SK-N-SH treated with all-trans-retinoic acid at 6 μM for 48 hours (cell line): ENCODE measurements at regions not wholly inside any gene's neighbourhood (a gene's known extent, or its start where the extent isn't known, plus 50 kb on each side); places are given as distances from the start of the nearest gene placed in this dataset.

Source experiments
- ATAC-seq: fragments of 200-7000 bp; cut with Tn5 transposase; 3 replicates; pipeline ENCODE4 v1.9.1; 2020; ENCODE audit warnings: mild to moderate bottlenecking, moderate library complexity
- ARNTL ChIP-seq: fragments of 450-650 bp; formaldehyde crosslinking; IDR thresholded peaks from 2 replicates; pipeline ENCODE4 v1.5.0; 2020; ENCODE audit warnings: low read depth, mild to moderate bottlenecking, moderate library complexity, borderline replicate concordance
- BACH2 ChIP-seq: fragments of 250-450 bp; sonication (Bioruptor Pico); IDR thresholded peaks from 2 replicates; pipeline ENCODE4 v1.9.0; 2021; ENCODE audit warnings: mild to moderate bottlenecking, borderline replicate concordance
- CSDC2 ChIP-seq: fragments of 250-450 bp; sonication (Bioruptor Pico); IDR thresholded peaks from 2 replicates; pipeline ENCODE4 v1.5.0; 2020; ENCODE audit warnings: mild to moderate bottlenecking, moderate library complexity
- ESRRG ChIP-seq: fragments of 250-450 bp; sonication (Bioruptor Pico); IDR thresholded peaks from 2 replicates; pipeline ENCODE4 v1.6.1; 2021; ENCODE audit warnings: mild to moderate bottlenecking
- GLIS3 ChIP-seq: fragments of 250-450 bp; sonication (Bioruptor Pico); IDR thresholded peaks from 2 replicates; pipeline ENCODE4 v1.5.0; 2020; ENCODE audit warnings: mild to moderate bottlenecking, moderate library complexity
- ISL1 ChIP-seq: fragments of 250-450 bp; sonication (Bioruptor Pico); IDR thresholded peaks from 2 replicates; pipeline ENCODE4 v2.1.2; 2022; ENCODE audit warnings: mild to moderate bottlenecking, moderate library complexity
- OSR1 ChIP-seq: fragments of 250-450 bp; sonication (Bioruptor Pico); IDR thresholded peaks from 2 replicates; pipeline ENCODE4 v1.8.0; 2022; ENCODE audit warnings: moderate library complexity, mild to moderate bottlenecking, inconsistent platforms
- RARB ChIP-seq: fragments of 250-450 bp; sonication (Bioruptor Pico); IDR thresholded peaks from 2 replicates; pipeline ENCODE4 v1.8.0; 2021; ENCODE audit warnings: mild to moderate bottlenecking, moderate library complexity
- SNAI2 ChIP-seq: fragments of 250-450 bp; sonication (Bioruptor Pico); IDR thresholded peaks from 2 replicates; pipeline ENCODE4 v1.5.0; 2020; ENCODE audit warnings: mild to moderate bottlenecking, moderate library complexity
- TCF4 ChIP-seq: fragments of 250-450 bp; sonication (Bioruptor Pico); IDR thresholded peaks from 2 replicates; pipeline ENCODE4 v1.8.0; 2021; ENCODE audit warnings: mild to moderate bottlenecking, moderate library complexity, borderline replicate concordance
- TOX ChIP-seq: fragments of 250-450 bp; sonication (Bioruptor Pico); IDR thresholded peaks from 2 replicates; pipeline ENCODE4 v1.8.0; 2021; ENCODE audit warnings: mild to moderate bottlenecking, moderate library complexity, borderline replicate concordance
- ZC3H10 ChIP-seq: fragments of 250-450 bp; sonication (Bioruptor Pico); IDR thresholded peaks from 2 replicates; pipeline ENCODE4 v1.5.1; 2021; ENCODE audit warnings: mild to moderate bottlenecking, moderate library complexity
- ZFP3 ChIP-seq: fragments of 250-450 bp; sonication (Bioruptor Pico); IDR thresholded peaks from 2 replicates; pipeline ENCODE4 v1.5.0; 2020; ENCODE audit warnings: mild to moderate bottlenecking, moderate library complexity
- ZFP30 ChIP-seq: fragments of 450-650 bp; formaldehyde crosslinking; IDR thresholded peaks from 2 replicates; pipeline ENCODE4 v1.5.0; 2022; ENCODE audit warnings: mild to moderate bottlenecking, moderate library complexity
- ZNF565 ChIP-seq: fragments of 450-650 bp; formaldehyde crosslinking; conservative IDR thresholded peaks from 2 replicates; pipeline ENCODE4 v1.5.0; 2020; ENCODE audit warnings: low read depth, mild to moderate bottlenecking, moderate library complexity
- ZNF70 ChIP-seq: fragments of 450-650 bp; formaldehyde crosslinking; IDR thresholded peaks from 2 replicates; pipeline ENCODE4 v1.5.0; 2020; ENCODE audit warnings: mild to moderate bottlenecking, moderate library complexity
- ZNF8 ChIP-seq: fragments of 450-650 bp; formaldehyde crosslinking; IDR thresholded peaks from 2 replicates; pipeline ENCODE4 v1.5.0; 2020; ENCODE audit warnings: mild to moderate bottlenecking, moderate library complexity
- TF ChIP-seq, protein P1 (sequence below): fragments of 250-450 bp; sonication (Bioruptor Pico); IDR thresholded peaks from 2 replicates; pipeline ENCODE4 v1.8.0; 2021; ENCODE audit warnings: low read depth, mild to moderate bottlenecking, moderate library complexity, borderline replicate concordance
- TF ChIP-seq, protein P2 (sequence below): fragments of 250-450 bp; sonication (Bioruptor Pico); IDR thresholded peaks from 2 replicates; pipeline ENCODE4 v1.5.1; 2021; ENCODE audit warnings: mild to moderate bottlenecking, moderate library complexity
- TF ChIP-seq, protein P3 (sequence below): fragments of 250-450 bp; sonication (Bioruptor Pico); IDR thresholded peaks from 2 replicates; pipeline ENCODE4 v1.5.0; 2020; ENCODE audit warnings: mild to moderate bottlenecking, moderate library complexity
- TF ChIP-seq, protein P4 (sequence below): fragments of 250-450 bp; sonication (Bioruptor Pico); IDR thresholded peaks from 2 replicates; pipeline ENCODE4 v1.8.0; 2020; ENCODE audit warnings: mild to moderate bottlenecking, moderate library complexity, borderline replicate concordance
- TF ChIP-seq, protein P5 (sequence below): fragments of 250-450 bp; sonication (Bioruptor Pico); IDR thresholded peaks from 2 replicates; pipeline ENCODE4 v1.5.1; 2020; ENCODE audit warnings: low read depth, mild to moderate bottlenecking, moderate library complexity

GRCh38 chr1:234861761-234862160 is 251.8 kb upstream of the IRF2BP2 start:
- TF ChIP-seq OSR1 (CRISPR knock-in tag) (no peak), ARNTL (CRISPR knock-in tag) (no peak), GLIS3 (CRISPR knock-in tag) (no peak), ISL1 (CRISPR knock-in tag) (no peak), TCF4 (CRISPR knock-in tag) (no peak), ESRRG (CRISPR knock-in tag) (no peak), ZNF565 (CRISPR knock-in tag) (no peak)
- TF ChIP-seq, protein P1, sequence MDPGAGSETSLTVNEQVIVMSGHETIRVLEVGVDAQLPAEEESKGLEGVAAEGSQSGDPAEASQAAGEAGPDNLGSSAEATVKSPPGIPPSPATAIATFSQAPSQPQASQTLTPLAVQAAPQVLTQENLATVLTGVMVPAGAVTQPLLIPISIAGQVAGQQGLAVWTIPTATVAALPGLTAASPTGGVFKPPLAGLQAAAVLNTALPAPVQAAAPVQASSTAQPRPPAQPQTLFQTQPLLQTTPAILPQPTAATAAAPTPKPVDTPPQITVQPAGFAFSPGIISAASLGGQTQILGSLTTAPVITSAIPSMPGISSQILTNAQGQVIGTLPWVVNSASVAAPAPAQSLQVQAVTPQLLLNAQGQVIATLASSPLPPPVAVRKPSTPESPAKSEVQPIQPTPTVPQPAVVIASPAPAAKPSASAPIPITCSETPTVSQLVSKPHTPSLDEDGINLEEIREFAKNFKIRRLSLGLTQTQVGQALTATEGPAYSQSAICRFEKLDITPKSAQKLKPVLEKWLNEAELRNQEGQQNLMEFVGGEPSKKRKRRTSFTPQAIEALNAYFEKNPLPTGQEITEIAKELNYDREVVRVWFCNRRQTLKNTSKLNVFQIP (CRISPR knock-in tag): no peak
- no peak for ATAC-seq

DNA sequence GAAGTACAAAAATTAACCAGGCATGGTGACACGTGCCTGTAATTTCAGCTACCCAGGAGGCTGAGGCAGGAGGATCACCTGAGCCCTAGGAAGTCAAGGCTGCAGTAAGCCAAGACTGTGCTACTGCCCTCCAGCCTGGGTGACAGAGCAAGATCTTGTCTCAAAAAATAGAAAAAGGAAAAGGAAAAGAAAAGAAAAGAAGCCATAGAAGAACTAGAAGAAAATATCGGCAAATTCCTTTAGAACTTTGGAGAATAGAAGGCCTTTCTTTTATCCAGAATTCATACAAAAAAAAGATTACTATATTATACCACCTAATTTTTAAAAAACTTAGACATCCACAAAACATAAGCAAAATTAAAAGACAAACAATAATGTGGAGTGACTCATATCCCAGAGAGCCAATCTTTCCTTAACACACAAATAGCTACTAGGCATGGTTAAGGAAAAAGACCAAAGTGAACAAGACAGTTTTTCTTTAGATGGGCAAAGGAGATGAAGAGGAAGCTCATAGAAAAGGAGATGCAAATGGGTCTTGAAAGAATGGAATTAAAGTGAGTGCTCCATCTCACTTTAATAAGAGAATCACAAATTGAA is 251.1 kb upstream of the IRF2BP2 start:
- no peak for TF ChIP-seq ZNF70 (CRISPR knock-in tag)
- no peak for TF ChIP-seq GLIS3 (CRISPR knock-in tag)
- no peak for TF ChIP-seq ZNF565 (CRISPR knock-in tag)
- TF ChIP-seq BACH2 (CRISPR knock-in tag): no peak
- TF ChIP-seq ARNTL (CRISPR knock-in tag): no peak
- TF ChIP-seq OSR1 (CRISPR knock-in tag): no peak
- TF ChIP-seq, protein P2, sequence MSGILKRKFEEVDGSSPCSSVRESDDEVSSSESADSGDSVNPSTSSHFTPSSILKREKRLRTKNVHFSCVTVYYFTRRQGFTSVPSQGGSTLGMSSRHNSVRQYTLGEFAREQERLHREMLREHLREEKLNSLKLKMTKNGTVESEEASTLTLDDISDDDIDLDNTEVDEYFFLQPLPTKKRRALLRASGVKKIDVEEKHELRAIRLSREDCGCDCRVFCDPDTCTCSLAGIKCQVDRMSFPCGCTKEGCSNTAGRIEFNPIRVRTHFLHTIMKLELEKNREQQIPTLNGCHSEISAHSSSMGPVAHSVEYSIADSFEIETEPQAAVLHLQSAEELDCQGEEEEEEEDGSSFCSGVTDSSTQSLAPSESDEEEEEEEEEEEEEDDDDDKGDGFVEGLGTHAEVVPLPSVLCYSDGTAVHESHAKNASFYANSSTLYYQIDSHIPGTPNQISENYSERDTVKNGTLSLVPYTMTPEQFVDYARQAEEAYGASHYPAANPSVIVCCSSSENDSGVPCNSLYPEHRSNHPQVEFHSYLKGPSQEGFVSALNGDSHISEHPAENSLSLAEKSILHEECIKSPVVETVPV (CRISPR knock-in tag): no peak
- TF ChIP-seq ZFP3 (CRISPR knock-in tag): no peak
- TF ChIP-seq RARB (CRISPR knock-in tag): no peak
- TF ChIP-seq, protein P3, sequence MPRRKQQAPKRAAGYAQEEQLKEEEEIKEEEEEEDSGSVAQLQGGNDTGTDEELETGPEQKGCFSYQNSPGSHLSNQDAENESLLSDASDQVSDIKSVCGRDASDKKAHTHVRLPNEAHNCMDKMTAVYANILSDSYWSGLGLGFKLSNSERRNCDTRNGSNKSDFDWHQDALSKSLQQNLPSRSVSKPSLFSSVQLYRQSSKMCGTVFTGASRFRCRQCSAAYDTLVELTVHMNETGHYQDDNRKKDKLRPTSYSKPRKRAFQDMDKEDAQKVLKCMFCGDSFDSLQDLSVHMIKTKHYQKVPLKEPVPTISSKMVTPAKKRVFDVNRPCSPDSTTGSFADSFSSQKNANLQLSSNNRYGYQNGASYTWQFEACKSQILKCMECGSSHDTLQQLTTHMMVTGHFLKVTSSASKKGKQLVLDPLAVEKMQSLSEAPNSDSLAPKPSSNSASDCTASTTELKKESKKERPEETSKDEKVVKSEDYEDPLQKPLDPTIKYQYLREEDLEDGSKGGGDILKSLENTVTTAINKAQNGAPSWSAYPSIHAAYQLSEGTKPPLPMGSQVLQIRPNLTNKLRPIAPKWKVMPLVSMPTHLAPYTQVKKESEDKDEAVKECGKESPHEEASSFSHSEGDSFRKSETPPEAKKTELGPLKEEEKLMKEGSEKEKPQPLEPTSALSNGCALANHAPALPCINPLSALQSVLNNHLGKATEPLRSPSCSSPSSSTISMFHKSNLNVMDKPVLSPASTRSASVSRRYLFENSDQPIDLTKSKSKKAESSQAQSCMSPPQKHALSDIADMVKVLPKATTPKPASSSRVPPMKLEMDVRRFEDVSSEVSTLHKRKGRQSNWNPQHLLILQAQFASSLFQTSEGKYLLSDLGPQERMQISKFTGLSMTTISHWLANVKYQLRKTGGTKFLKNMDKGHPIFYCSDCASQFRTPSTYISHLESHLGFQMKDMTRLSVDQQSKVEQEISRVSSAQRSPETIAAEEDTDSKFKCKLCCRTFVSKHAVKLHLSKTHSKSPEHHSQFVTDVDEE (CRISPR knock-in tag): no peak
- TF ChIP-seq SNAI2: no peak
- TF ChIP-seq CSDC2: no peak
- TF ChIP-seq ZFP30 (CRISPR knock-in tag): no peak
- no peak for TF ChIP-seq ZC3H10 (CRISPR knock-in tag)
- TF ChIP-seq ESRRG (CRISPR knock-in tag): no peak
- TF ChIP-seq TOX (CRISPR knock-in tag): no peak
- TF ChIP-seq, protein P4, sequence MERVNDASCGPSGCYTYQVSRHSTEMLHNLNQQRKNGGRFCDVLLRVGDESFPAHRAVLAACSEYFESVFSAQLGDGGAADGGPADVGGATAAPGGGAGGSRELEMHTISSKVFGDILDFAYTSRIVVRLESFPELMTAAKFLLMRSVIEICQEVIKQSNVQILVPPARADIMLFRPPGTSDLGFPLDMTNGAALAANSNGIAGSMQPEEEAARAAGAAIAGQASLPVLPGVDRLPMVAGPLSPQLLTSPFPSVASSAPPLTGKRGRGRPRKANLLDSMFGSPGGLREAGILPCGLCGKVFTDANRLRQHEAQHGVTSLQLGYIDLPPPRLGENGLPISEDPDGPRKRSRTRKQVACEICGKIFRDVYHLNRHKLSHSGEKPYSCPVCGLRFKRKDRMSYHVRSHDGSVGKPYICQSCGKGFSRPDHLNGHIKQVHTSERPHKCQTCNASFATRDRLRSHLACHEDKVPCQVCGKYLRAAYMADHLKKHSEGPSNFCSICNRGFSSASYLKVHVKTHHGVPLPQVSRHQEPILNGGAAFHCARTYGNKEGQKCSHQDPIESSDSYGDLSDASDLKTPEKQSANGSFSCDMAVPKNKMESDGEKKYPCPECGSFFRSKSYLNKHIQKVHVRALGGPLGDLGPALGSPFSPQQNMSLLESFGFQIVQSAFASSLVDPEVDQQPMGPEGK (CRISPR knock-in tag): no peak
- TF ChIP-seq, protein P5, sequence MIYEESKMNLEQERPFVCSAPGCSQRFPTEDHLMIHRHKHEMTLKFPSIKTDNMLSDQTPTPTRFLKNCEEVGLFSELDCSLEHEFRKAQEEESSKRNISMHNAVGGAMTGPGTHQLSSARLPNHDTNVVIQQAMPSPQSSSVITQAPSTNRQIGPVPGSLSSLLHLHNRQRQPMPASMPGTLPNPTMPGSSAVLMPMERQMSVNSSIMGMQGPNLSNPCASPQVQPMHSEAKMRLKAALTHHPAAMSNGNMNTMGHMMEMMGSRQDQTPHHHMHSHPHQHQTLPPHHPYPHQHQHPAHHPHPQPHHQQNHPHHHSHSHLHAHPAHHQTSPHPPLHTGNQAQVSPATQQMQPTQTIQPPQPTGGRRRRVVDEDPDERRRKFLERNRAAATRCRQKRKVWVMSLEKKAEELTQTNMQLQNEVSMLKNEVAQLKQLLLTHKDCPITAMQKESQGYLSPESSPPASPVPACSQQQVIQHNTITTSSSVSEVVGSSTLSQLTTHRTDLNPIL: no peak
- no peak for TF ChIP-seq ZNF8 (CRISPR knock-in tag)
- TF ChIP-seq, all 23 proteins: peak for 0
- no peak for ATAC-seq

DNA sequence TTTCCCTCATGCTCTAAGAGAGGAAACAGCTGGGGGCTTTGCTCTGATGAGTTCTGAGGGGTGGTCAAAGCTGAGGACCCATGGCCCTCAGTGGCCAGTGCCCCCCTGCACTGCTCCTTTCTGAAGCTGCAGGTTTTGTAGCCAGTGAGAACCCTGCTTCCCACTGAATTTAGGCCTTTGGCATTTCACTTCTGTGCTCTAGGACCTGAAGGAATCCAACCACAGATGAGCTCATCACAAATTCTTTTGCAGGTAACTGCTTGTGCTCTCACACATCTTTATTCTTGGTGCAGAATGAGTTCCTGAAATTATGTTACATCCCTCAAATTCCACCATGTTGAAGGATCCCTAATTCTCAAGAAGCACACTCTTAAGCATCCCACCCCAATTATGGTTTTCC is 248.7 kb upstream of the IRF2BP2 start:
- no peak for ATAC-seq
- TF ChIP-seq, protein P4 (CRISPR knock-in tag): no peak
- TF ChIP-seq, protein P3 (CRISPR knock-in tag): no peak
- TF ChIP-seq TOX (CRISPR knock-in tag) (no peak), RARB (CRISPR knock-in tag) (no peak), ZFP30 (CRISPR knock-in tag) (no peak), TCF4 (CRISPR knock-in tag) (no peak), ZNF70 (CRISPR knock-in tag) (no peak)
